ENCODE measurements at regions not wholly inside any gene's neighbourhood (a gene's known extent, or its start where the extent isn't known, plus 50 kb on each side); places are given as distances from the start of the nearest gene placed in this dataset.

GRCh38 chr6:48222241-48222640 is 111.2 kb upstream of the PTCHD4 start:
- ATAC-seq (no peak), DNase-seq (no peak)
- ChIA-PET POLR2A (no interaction called here), CTCF (no interaction called here)
- no peak for TF ChIP-seq CTCF (IDR thresholded peaks at IDR 0.05)
- H3K4me3 Mint-ChIP-seq: no peak overlapping the region
- H3K27me3 Mint-ChIP-seq: no peaks in the 10 kb centered on the region
- no peaks in the 10 kb centered on the region for H3K36me3 Mint-ChIP-seq (ENCODE audit: low read depth)
- H3K4me1 Mint-ChIP-seq (ENCODE audit: low read depth): no peaks in the 10 kb centered on the region
- no peaks in the 10 kb centered on the region for H3K9me3 Mint-ChIP-seq
- intact Hi-C loops (cut with micrococcal nuclease): no loop called here
- no peak overlapping the region for H3K27ac Mint-ChIP-seq

GRCh38 chr6:48213076-48213788 is 102.2 kb upstream of the PTCHD4 start:
- Mint-ChIP-seq H3K4me3 (no peak overlapping the region), H3K9me3 (no peaks in the 10 kb centered on the region), H3K36me3 (ENCODE audit: low read depth) (no peaks in the 10 kb centered on the region), H3K27me3 (no peaks in the 10 kb centered on the region), H3K4me1 (ENCODE audit: low read depth) (no peaks in the 10 kb centered on the region), H3K27ac (no peak overlapping the region)
- no peak for DNase-seq
- intact Hi-C loops (cut with micrococcal nuclease): no loop called here
- no peak for TF ChIP-seq CTCF (IDR thresholded peaks at IDR 0.05)
- ChIA-PET CTCF (no interaction called here), POLR2A (no interaction called here)
- ATAC-seq: no peak

GRCh38 chr6:48212501-48212900 is 101.5 kb upstream of the PTCHD4 start:
- Mint-ChIP-seq H3K27ac (no peak overlapping the region), H3K4me1 (ENCODE audit: low read depth) (no peaks in the 10 kb centered on the region), H3K4me3 (no peak overlapping the region), H3K27me3 (no peaks in the 10 kb centered on the region), H3K36me3 (ENCODE audit: low read depth) (no peaks in the 10 kb centered on the region), H3K9me3 (no peaks in the 10 kb centered on the region)
- intact Hi-C loops (cut with micrococcal nuclease): no loop called here
- ChIA-PET CTCF (no interaction called here), POLR2A (no interaction called here)
- no peak for DNase-seq
- TF ChIP-seq CTCF (IDR thresholded peaks at IDR 0.05): no peak
- no peak for ATAC-seq

GRCh38 chr6:48206091-48206490 is 95.1 kb upstream of the PTCHD4 start:
- ChIA-PET POLR2A (no interaction called here), CTCF (no interaction called here)
- no peak for DNase-seq
- no peak overlapping the region for H3K27ac Mint-ChIP-seq
- H3K9me3 Mint-ChIP-seq: peaks cover 14% of the 10 kb centered on the region
- no peak for TF ChIP-seq CTCF (IDR thresholded peaks at IDR 0.05)
- no peak for ATAC-seq
- intact Hi-C loops (cut with micrococcal nuclease): no loop called here
- no peaks in the 10 kb centered on the region for H3K36me3 Mint-ChIP-seq (ENCODE audit: low read depth)
- no peaks in the 10 kb centered on the region for H3K4me1 Mint-ChIP-seq (ENCODE audit: low read depth)
- H3K4me3 Mint-ChIP-seq: no peak overlapping the region
- H3K27me3 Mint-ChIP-seq: no peaks in the 10 kb centered on the region

GRCh38 chr6:48200869-48201390 is 89.9 kb upstream of the PTCHD4 start:
- H3K27ac Mint-ChIP-seq: no peak overlapping the region
- ChIA-PET CTCF (interaction anchor here (1.3 kb wide), 1 partner anchor 13 kb away, joined by 3 read pairs; no protein-coding TSS in a partner anchor), POLR2A (no interaction called here)
- peaks cover 14% of the 10 kb centered on the region for H3K9me3 Mint-ChIP-seq
- DNase-seq: no peak
- no peak for ATAC-seq
- no peaks in the 10 kb centered on the region for H3K27me3 Mint-ChIP-seq
- TF ChIP-seq CTCF (IDR thresholded peaks at IDR 0.05): no peak
- no peak overlapping the region for H3K4me3 Mint-ChIP-seq
- no peaks in the 10 kb centered on the region for H3K36me3 Mint-ChIP-seq (ENCODE audit: low read depth)
- H3K4me1 Mint-ChIP-seq (ENCODE audit: low read depth): no peaks in the 10 kb centered on the region
- intact Hi-C loops (cut with micrococcal nuclease): no loop called here
